WTC11 (cell line): ENCODE measurements at regions not wholly inside any gene's neighbourhood (a gene's known extent, or its start where the extent isn't known, plus 50 kb on each side); places are given as distances from the start of the nearest gene placed in this dataset.

Experiments used
- ATAC-seq: fragments of 200-7000 bp; cut with Tn5 transposase; 2 replicates; pipeline ENCODE4 v1.10.0; 2021; ENCODE audit warnings: mild to moderate bottlenecking, moderate library complexity
- CTCF ChIA-PET: fragments of 300-600 bp; sonication (Branson Sonifier 250); formaldehyde crosslinking; loops from one replicate; lab custom pipeline; 2021; ENCODE audit warnings: antibody characterized with exemption; lab: Charles Lee
- POLR2A ChIA-PET: fragments of 350-600 bp; sonication (Branson Sonifier 250); formaldehyde crosslinking; loops from one replicate; lab custom pipeline; 2021; ENCODE audit warnings: antibody characterized with exemption; lab: Charles Lee
- DNase-seq: peaks from one replicate; pipeline ENCODE4 v3.0.0; 2021; ENCODE audit warnings: low spot score
- H3K27ac Mint-ChIP-seq: 2 replicates; pipeline ENCODE4 v1.8.0; 2021; ENCODE audit warnings: mixed read lengths
- H3K27me3 Mint-ChIP-seq: 2 replicates; pipeline ENCODE4 v1.8.0; 2021; ENCODE audit warnings: low read depth, mild to moderate bottlenecking, moderate library complexity, mixed read lengths
- H3K36me3 Mint-ChIP-seq: 2 replicates; pipeline ENCODE4 v1.8.0; 2021; ENCODE audit warnings: mixed read lengths
- H3K4me1 Mint-ChIP-seq: 2 replicates; pipeline ENCODE4 v1.8.0; 2022; ENCODE audit warnings: mixed read lengths
- H3K4me3 Mint-ChIP-seq: 2 replicates; pipeline ENCODE4 v1.8.0; 2021; ENCODE audit warnings: mild to moderate bottlenecking, moderate library complexity, mixed read lengths
- H3K9me3 Mint-ChIP-seq: 2 replicates; pipeline ENCODE4 v1.8.0; 2021; ENCODE audit warnings: mixed read lengths
- ARID4B ChIP-seq: sonication (generic); formaldehyde crosslinking; IDR thresholded peaks from 2 replicates; pipeline ENCODE4 v1.8.0; 2023; ENCODE audit warnings: missing genetic modification reagents, mild to moderate bottlenecking, borderline replicate concordance
- ATF1 ChIP-seq: sonication (generic); formaldehyde crosslinking; IDR thresholded peaks from 2 replicates; pipeline ENCODE4 v1.8.1; 2023; ENCODE audit warnings: mild to moderate bottlenecking, moderate library complexity, missing genetic modification reagents
- FOXK1 ChIP-seq: sonication (generic); formaldehyde crosslinking; IDR thresholded peaks from 2 replicates; pipeline ENCODE4 v1.8.0; 2022; ENCODE audit warnings: mild to moderate bottlenecking, moderate library complexity, missing genetic modification reagents
- GRHL2 ChIP-seq: fragments of 250-450 bp; sonication (Bioruptor Pico); IDR thresholded peaks from 2 replicates; pipeline ENCODE4 v1.8.0; 2022; ENCODE audit warnings: mild to moderate bottlenecking, moderate library complexity; ENCODE audit not compliant: insufficient replicate concordance, severe bottlenecking
- JAZF1 ChIP-seq: fragments of 250-450 bp; sonication (Bioruptor Pico); IDR thresholded peaks from 2 replicates; pipeline ENCODE4 v1.9.0; 2021; ENCODE audit warnings: moderate library complexity, mild to moderate bottlenecking, inconsistent platforms
- SOX15 ChIP-seq: fragments of 250-450 bp; sonication (Bioruptor Pico); IDR thresholded peaks from 2 replicates; pipeline ENCODE4 v1.9.0; 2021; ENCODE audit warnings: mild to moderate bottlenecking
- TCF7 ChIP-seq: sonication (generic); formaldehyde crosslinking; IDR thresholded peaks from 2 replicates; pipeline ENCODE4 v1.8.0; 2022; ENCODE audit warnings: mild to moderate bottlenecking, low read depth, missing genetic modification reagents, moderate library complexity
- ZBTB21 ChIP-seq: sonication (generic); formaldehyde crosslinking; IDR thresholded peaks from 2 replicates; pipeline ENCODE4 v1.8.1; 2023; ENCODE audit warnings: mild to moderate bottlenecking, missing genetic modification reagents, borderline replicate concordance
- ZNF219 ChIP-seq: sonication (generic); formaldehyde crosslinking; IDR thresholded peaks from 2 replicates; pipeline ENCODE4 v1.8.0; 2023; ENCODE audit warnings: missing genetic modification reagents, mild to moderate bottlenecking, borderline replicate concordance
- ZNF317 ChIP-seq: sonication (generic); formaldehyde crosslinking; IDR thresholded peaks from 2 replicates; pipeline ENCODE4 v1.8.1; 2023; ENCODE audit warnings: low read depth, mild to moderate bottlenecking, moderate library complexity, missing genetic modification reagents, borderline replicate concordance
- ZNF423 ChIP-seq: fragments of 250-450 bp; sonication (Bioruptor Pico); IDR thresholded peaks from 2 replicates; pipeline ENCODE4 v2.1.2; 2022; ENCODE audit warnings: mild to moderate bottlenecking, moderate library complexity
- ZNF532 ChIP-seq: fragments of 250-450 bp; sonication (Bioruptor Pico); IDR thresholded peaks from 2 replicates; pipeline ENCODE4 v1.9.0; 2021; ENCODE audit warnings: mild to moderate bottlenecking, borderline replicate concordance
- TF ChIP-seq, protein P1 (sequence below): sonication (generic); formaldehyde crosslinking; IDR thresholded peaks from 2 replicates; pipeline ENCODE4 v1.8.1; 2022; ENCODE audit warnings: mild to moderate bottlenecking, moderate library complexity, missing genetic modification reagents
- TF ChIP-seq, protein P2 (sequence below): sonication (generic); formaldehyde crosslinking; IDR thresholded peaks from 2 replicates; pipeline ENCODE4 v1.8.1; 2022; ENCODE audit warnings: low read depth, missing genetic modification reagents, borderline replicate concordance
- TF ChIP-seq, protein P3 (sequence below): sonication (generic); formaldehyde crosslinking; IDR thresholded peaks from 2 replicates; pipeline ENCODE4 v1.8.0; 2022; ENCODE audit warnings: mild to moderate bottlenecking, missing genetic modification reagents
- TF ChIP-seq, protein P4 (sequence below): sonication (generic); formaldehyde crosslinking; IDR thresholded peaks from 2 replicates; pipeline ENCODE4 v1.8.0; 2023; ENCODE audit warnings: mild to moderate bottlenecking, missing genetic modification reagents

DNA sequence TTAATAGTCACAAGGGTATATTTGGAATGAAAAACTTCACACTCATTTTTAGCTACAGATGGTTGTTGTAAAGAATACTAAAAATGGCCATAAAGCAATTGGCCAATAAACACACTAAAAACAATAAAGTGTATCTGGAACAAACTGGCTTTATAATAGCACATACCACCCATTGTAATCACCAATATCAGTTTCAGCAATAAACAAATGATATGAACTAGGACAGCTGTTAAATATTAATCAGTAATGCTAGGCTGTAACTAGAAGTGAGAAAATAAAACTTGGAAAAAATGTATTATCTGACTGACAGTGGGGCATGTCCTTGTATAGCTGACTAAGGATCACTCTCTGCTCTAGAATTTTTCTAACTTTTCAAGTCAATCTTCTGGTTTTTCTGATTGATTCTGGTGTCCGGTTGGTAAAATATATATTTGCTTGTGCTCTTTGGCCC, 312.5 kb downstream of the RND3 start:
- no peak overlapping the region for H3K27ac Mint-ChIP-seq
- peaks cover 8% of the 10 kb centered on the region for H3K9me3 Mint-ChIP-seq
- DNase-seq, result no peak
- H3K4me3 Mint-ChIP-seq, result no peak overlapping the region
- H3K36me3 Mint-ChIP-seq, result peaks cover 6% of the 10 kb centered on the region
- ChIA-PET POLR2A (no interaction called here), CTCF (interaction anchor here (0.6 kb wide), 1 partner anchor 32 kb away, joined by 5 read pairs; no protein-coding TSS in a partner anchor)
- H3K4me1 Mint-ChIP-seq, result peaks cover 5% of the 10 kb centered on the region
- TF ChIP-seq GRHL2 (CRISPR knock-in tag) (no peak), ZNF423 (CRISPR knock-in tag) (no peak), ZBTB21 (CRISPR knock-in tag) (no peak), TCF7 (CRISPR knock-in tag) (no peak), ARID4B (CRISPR knock-in tag) (no peak), FOXK1 (CRISPR knock-in tag) (no peak), ZNF532 (CRISPR knock-in tag) (no peak), JAZF1 (CRISPR knock-in tag) (no peak), SOX15 (CRISPR knock-in tag) (no peak), ZNF219 (no peak), ATF1 (no peak), ZNF317 (no peak)
- TF ChIP-seq, protein P1, sequence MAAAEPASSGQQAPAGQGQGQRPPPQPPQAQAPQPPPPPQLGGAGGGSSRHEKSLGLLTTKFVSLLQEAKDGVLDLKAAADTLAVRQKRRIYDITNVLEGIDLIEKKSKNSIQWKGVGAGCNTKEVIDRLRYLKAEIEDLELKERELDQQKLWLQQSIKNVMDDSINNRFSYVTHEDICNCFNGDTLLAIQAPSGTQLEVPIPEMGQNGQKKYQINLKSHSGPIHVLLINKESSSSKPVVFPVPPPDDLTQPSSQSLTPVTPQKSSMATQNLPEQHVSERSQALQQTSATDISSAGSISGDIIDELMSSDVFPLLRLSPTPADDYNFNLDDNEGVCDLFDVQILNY (CRISPR knock-in tag), result no peak
- TF ChIP-seq, protein P2, sequence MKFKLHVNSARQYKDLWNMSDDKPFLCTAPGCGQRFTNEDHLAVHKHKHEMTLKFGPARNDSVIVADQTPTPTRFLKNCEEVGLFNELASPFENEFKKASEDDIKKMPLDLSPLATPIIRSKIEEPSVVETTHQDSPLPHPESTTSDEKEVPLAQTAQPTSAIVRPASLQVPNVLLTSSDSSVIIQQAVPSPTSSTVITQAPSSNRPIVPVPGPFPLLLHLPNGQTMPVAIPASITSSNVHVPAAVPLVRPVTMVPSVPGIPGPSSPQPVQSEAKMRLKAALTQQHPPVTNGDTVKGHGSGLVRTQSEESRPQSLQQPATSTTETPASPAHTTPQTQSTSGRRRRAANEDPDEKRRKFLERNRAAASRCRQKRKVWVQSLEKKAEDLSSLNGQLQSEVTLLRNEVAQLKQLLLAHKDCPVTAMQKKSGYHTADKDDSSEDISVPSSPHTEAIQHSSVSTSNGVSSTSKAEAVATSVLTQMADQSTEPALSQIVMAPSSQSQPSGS (CRISPR knock-in tag), result no peak
- TF ChIP-seq, protein P3, sequence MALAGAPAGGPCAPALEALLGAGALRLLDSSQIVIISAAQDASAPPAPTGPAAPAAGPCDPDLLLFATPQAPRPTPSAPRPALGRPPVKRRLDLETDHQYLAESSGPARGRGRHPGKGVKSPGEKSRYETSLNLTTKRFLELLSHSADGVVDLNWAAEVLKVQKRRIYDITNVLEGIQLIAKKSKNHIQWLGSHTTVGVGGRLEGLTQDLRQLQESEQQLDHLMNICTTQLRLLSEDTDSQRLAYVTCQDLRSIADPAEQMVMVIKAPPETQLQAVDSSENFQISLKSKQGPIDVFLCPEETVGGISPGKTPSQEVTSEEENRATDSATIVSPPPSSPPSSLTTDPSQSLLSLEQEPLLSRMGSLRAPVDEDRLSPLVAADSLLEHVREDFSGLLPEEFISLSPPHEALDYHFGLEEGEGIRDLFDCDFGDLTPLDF, result no peak
- TF ChIP-seq, protein P4, sequence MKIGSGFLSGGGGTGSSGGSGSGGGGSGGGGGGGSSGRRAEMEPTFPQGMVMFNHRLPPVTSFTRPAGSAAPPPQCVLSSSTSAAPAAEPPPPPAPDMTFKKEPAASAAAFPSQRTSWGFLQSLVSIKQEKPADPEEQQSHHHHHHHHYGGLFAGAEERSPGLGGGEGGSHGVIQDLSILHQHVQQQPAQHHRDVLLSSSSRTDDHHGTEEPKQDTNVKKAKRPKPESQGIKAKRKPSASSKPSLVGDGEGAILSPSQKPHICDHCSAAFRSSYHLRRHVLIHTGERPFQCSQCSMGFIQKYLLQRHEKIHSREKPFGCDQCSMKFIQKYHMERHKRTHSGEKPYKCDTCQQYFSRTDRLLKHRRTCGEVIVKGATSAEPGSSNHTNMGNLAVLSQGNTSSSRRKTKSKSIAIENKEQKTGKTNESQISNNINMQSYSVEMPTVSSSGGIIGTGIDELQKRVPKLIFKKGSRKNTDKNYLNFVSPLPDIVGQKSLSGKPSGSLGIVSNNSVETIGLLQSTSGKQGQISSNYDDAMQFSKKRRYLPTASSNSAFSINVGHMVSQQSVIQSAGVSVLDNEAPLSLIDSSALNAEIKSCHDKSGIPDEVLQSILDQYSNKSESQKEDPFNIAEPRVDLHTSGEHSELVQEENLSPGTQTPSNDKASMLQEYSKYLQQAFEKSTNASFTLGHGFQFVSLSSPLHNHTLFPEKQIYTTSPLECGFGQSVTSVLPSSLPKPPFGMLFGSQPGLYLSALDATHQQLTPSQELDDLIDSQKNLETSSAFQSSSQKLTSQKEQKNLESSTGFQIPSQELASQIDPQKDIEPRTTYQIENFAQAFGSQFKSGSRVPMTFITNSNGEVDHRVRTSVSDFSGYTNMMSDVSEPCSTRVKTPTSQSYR (CRISPR knock-in tag), result no peak
- ATAC-seq, result no peak
- H3K27me3 Mint-ChIP-seq, result no peaks in the 10 kb centered on the region
